ENCODE measurements at regions not wholly inside any gene's neighbourhood (a gene's known extent, or its start where the extent isn't known, plus 50 kb on each side); places are given as distances from the start of the nearest gene placed in this dataset.
A peak's percentile ranks its signal among the peaks of the same experiment; 100 is the strongest.
"Not testable (repeated sequence)": the region's sequence is repeated elsewhere in the genome, so short reads cannot be mapped to it uniquely, and the experiment has no call there.

DNA sequence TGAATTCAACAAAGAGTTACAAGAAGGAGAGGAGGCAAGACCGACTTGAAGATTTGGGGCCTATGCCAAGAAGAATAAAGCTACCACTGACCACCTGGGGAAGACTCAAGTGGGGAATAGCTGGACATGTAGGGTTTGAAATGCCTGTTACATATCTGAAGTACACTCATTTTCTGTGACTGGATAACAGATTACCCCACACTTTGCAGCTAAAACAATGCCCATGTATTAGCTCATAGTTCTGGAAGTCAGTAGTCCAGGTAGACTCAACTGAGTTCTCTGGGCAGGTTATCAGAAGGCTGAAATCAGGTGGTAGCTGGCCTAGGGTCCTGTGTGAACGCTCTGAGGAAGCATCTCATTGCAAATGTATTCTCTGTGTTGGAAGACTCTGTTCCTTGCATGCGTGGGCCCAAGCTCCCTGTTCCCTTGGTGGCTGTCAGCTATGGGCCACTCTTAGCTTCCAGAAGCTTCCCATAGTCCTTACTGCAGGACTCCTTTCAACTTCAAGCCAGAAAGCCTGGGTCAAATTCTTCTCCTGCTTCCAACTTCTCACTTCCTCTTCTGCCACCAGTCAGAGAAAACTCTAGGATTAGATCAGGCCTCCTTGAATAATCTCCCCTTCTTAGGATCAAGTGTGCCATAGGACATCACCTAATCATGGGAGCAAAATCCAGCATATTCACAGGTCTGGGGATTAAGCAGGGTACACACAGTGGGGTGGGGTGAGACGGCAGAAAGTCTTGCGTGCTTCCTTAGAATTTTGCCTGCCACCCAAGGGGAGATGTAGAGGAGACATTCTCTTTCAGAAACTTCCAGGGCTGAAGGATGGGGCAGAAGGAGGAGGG is 187.8 kb downstream of the SHQ1 start:
- DNase-seq, result no peak

DNA sequence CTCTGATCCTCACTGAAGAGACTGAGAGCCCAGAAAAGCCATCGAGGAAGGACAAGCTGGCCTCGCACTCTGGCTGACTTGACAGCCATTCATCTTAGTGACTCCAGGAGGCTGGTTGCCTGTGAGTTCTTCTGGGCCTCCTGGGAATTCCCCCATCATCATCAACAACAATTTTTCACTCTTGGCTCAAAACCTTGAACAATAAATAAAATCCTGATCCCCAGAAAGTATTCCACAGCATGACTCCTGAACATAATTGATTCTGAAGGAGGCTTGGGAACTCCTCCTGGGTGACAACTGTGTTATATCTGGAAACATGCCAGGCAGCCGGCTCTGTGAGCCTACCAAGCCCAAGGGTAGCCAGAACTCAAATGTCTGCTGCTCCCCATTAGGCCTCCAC is 188.6 kb downstream of the SHQ1 start:
- peak; percentile 12 for DNase-seq

DNA sequence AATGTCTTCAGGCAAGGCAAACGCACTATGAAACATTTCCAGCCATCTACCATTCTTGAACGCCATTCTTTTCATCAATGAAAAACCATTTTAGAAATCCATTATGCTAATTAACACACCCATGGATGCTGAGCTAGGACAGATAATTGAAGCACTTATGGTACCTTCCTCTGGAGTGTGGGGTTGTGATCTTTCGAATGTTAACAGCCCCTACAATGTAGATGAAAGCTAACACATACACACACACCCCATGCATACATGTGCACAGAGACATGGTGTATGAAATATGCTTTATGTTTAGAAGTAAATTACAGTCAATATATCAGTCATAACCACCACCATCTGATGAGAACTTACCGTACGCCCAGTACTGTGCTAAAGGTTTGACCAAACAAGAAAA is 189.1 kb downstream of the SHQ1 start:
- no peak for DNase-seq

DNA sequence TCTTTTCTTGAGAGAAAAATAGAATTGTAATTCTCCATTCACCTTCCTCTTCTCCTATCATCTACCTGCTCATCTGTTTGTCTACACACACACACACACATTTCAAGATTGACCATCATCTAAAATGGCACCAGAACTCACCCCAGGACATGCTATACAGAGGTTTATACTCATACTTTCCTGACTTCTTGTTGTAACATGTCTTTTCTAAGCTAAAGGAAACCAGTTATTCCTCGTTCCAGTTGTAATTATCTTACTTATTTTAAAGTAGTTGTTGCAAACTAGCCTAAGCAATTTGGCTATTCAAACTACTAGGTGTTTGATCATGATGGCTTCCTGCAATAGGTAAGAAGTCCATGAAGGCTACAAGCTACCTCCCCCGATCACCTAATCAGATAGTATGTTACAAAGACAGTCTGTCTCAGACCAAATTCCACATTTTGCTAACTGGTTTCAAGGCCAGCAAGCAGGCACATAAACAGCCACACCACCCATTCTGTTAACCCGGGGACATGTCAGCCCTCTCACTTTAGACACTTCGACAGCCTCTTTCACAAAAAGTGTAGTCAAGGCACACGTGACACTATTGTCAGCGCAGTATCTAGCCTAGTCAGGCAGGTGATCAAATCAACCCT is 189.7 kb downstream of the SHQ1 start:
- no peak for DNase-seq

DNA sequence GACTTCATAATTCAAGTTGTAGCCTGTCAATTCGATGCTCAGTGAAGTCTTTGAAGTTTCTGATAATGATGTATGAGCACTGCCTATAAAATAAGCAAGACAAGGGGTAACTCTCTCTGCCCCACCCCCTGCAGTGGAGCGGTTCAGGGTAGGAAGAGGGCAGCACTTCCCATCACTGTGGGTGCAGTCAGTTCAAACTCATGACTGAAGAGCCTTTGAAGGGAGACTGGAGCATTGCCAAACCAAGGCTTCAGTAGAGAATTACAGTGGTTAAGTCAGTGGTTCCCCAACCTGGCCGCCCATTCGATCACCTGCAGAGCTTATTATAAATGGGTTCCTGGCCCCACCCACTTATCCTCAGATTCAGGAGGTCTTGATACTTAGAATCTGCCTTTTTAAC is 190.6 kb downstream of the SHQ1 start:
- no peak for DNase-seq

DNA sequence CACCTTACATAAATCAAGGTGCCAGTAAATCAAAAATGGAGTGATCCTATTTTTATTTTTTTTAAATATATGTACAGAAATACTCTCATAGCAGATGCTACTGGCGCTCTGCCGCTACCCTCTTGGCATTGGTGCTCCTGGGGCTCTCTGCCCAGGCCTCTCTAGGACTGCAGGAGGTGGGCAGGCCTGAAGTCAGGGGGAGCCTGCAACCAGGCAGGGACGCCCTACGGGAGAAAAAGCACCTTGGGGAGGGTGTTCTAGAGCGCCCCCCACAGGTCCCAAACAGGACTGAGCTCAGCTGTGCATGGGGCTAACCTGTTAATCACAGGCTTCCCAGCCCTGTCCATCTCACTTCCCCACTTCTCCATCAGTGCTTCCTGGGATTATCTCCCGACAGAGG is 192.5 kb downstream of the SHQ1 start:
- DNase-seq, result no peak

DNA sequence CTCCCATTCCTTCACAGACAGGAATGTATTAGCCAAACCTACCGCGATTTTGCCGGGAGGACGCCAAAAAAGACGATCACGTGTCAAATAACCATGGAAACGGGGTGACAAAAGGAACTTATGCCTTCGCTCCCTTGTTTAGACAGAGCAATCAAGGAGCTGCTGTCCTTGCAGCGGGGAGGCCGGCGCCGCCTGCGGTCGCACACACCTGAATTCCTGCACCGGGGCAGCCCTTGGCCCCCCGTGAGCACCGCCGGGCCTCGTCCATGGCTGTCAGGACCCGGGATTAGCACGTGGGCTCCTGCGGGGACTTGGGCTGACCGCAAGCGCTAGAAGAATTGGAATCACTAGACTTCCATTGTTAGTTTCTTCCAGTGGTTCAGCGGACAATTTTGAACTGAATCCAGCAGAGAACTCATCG is 193.1 kb downstream of the SHQ1 start:
- DNase-seq, result no peak

DNA sequence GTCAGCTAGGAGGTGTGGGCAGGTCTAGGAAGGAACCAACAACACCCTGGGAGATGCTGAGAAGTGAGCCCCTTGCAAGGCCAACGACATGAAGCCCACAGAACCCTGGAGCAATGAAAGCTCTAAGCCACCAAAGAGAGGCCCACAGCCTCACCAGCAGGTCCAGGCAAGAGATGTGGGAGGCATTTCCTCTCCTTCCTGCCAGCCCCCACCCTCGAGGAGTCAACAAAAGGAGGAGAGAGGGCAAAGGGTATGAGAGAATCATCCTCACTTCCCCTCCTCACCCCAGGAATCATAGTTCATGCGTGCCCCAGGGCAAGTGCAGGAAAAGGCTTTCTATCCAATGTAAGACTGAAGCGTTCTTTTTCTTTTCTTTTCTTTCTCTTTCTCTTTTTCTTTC is 195.8 kb downstream of the SHQ1 start:
- DNase-seq, result no peak

DNA sequence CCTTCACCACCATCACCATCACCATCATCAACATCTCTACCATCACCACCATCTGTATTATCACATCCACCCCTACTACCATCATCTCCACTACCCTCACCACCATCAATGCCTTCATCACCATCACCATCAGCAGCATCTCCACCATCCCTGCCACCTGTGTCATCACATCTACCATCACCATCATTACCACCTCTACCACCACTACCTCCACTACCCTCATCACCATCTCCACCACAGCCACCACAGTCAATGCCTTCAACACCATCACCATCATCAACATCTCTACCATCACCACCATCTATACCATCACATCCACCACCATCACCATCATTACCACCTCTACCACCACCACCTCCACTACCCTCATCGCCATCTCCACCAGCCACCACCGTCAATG is 196.7 kb downstream of the SHQ1 start:
- DNase-seq, result no peak

DNA sequence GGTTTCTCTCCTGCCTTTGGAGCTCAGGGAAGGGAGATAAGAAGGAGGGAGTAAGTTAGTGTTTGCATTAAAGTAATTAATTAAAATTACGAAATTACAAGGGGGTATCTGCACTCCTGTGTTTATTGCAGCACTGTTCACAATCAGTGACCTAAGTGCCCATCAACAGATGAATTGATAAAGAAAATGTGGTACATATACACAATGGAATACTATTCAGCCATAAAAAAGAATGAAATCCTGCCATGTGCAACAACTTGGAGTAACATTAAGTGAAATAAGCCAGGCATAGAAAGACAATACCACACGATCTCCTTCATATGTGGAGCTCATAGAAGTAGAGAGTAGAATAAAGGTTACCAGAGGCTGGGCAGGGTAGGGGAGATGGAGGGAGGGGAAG is 202.0 kb downstream of the SHQ1 start:
- DNase-seq, result no peak

DNA sequence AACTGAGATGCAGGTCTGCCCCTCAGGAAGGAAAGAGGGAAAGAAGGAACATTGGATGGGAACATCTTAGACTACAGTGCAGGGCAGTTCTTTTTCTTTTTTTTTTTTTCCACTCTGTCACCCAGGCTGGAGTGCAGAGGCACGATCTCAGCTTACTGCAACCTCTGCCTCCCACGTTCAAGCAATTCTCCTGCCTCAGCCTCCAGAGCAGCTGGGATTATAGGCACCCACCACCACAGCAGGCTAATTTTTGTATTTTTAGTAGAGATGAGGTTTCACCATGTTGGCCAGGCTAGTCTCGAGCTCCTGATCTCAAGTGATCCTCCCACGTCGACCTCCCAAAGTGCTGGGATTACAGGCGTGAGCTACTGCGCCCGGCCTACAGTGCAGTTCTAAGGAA is 204.6 kb downstream of the SHQ1 start:
- not testable (repeated sequence) for DNase-seq

DNA sequence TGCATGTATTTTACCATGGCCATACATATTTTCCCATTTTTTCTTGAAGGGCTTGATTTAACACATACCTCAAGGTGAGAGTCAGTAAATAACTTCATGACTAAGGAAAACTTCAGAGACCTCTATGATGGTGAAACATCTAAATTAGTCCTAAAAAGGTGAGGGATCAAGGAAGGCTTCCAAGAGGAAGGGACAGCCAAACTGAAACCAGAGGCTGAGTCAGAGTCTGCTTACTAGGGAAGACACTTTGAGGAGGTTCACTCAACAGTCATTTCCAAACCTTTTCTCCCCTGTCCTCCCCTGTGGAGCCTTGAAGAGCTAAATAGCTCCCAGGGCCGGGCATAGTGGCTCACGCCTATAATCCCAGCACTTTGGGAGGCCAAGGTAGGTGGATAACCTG is 206.6 kb downstream of the SHQ1 start:
- no peak for DNase-seq

DNA sequence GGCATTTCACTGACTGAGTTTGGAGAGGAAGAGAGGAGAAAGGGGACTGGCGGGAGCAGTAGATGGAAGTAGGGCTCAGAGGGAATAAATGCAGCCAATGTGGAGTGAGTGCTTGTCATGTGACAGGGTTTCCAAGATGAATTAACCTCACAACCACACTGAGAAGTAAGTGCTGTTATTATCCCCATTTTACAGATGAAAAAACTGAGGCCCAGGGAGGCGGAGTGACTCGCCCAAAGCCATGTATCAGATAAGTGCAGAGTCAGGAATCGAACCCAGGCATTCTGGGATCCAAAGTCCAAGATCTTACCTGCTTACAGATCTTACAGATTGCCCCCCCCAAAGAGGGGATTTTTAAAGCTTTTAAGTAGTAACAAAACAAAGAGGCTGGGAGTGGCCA is 207.2 kb downstream of the SHQ1 start:
- DNase-seq, result no peak

DNA sequence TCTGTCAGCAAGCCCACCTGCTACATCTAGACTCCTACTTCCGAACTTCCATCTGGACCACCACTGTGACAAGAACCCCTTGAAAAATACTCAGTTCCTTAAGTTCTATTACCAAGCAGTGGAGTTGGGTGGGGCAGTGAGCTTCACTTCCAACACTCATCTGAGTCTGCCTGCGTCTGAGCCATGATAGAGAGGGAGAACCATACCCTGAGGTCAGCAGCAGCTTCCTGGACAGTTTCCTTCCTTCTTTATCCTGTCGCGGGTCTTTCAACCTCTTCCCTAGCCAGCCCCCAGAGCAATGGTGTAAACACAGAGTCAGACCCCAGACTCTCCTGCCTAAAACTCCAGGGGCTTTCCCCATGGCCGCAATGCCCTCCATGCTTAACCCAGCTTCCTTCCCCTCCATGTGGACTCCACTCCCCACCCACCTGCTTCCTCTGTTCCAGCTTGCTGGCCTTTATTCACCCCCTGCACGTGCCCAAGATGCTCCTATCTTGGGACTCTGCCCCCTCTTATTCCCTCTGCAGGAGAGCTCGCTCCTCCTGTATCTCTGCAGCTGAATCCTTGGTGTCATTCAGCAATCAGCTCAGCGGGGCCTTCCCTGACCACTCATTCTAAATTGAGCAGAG is 211.2 kb downstream of the SHQ1 start:
- no peak for DNase-seq

DNA sequence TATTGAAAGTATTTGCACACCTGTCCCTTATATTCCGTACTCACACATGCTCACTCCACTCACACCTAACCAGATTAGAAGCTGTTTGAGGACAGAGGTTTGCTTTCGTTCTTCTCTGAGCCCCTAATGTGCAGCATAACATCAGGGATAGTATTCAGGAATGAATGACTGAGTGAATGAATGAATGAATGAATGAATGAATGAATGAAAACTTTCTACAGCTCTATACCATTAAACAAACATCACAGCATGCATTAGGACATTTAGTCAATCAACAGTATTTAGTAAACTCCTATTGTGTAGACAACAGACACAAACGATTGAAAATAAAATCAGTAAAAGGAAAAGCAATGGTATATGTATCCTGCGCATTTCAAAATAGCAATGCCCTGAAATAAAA is 212.7 kb downstream of the SHQ1 start:
- no peak for DNase-seq

DNA sequence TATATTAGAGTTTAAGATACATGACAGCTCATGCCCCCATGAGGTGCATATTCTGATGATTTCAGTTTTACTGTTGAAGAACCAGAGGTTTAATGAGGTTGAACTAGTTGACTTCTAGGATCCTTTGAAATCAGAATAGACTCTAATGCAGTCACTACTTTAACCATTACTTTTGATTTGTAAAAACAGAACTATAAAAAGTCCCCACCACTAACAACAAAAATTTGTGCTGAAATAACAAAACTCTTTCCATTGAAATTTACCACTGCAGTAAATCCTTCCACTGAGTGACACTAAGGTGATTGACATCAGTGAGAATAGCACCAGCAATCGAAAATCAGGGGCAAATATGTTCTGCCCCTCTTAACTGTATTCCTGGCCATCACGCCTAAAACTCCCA is 214.1 kb downstream of the SHQ1 start:
- DNase-seq, result no peak

DNA sequence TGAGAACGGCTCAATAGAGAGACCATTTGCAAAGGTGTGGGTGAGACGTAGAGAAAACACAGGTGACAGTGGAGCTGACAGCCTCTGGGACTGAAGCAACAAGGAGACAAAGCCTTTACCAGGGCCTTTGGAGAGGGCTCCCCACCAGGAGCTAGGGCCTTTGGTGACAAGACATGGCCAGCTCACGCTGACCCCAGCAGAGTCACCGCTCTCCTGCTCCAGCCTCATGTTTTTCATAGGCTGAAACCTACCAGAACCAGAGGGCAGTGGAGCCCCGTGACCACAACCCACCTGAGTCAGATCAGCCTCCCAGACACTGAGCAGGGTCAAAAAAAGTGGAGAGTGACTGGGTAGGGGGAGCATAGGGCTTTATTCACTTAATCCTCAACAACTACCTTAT is 214.7 kb downstream of the SHQ1 start:
- DNase-seq, result no peak

DNA sequence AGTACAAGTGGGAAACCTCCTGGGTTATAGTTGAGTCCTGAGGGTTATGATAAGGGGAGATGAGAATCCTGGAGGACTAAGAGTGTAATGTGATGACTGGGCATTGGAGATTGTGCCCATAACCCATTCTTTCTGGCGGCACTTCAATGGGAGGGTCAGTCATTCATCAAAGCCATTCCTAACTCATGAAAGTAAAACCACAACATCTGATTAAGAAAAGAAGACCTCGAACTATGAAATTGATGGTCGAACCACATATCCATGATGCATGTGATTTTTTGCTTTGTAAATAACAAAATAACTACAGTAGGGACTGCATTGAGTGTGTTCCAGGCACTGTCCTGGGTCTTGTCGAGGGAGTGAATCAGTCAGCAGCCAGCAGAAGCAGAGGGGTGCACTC is 215.1 kb downstream of the SHQ1 start:
- DNase-seq, result no peak

DNA sequence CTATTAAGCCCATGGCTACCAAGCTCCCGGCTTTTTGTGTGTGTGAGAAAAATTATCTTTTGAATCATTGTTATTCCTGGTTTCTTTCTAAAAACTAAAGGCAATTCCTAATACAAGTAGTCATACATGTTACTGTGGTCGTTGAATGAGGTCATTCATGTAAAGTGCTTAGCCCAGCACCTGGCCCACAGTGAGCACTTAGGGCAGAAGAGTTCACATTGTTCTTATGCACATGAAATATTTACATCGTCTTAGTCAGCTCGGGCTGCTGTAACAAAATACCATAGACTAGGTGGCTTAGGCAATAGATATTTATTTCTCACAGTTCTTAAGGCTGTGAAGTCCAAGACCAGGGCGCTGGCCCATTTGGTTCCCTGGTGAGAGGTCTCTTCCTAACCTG is 216.1 kb downstream of the SHQ1 start:
- DNase-seq, result no peak

DNA sequence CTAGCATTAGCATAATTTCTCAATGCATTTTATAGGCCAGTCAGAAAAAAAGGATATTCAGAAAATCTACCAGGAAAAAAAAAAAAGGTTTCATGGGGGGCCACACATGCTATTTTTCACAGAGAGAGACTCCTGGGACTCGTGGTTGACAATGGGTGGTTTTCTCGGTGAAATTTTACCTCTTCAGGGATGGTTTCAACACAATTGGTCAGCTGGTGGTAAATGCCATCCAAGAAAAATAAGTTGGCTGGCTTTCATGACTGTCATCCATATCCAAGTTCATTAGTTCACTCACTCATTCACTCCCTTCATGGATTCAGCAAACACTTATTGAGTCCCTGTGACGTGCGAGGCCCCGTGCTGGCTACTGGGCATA is 217.3 kb downstream of the SHQ1 start:
- no peak for DNase-seq

DNA sequence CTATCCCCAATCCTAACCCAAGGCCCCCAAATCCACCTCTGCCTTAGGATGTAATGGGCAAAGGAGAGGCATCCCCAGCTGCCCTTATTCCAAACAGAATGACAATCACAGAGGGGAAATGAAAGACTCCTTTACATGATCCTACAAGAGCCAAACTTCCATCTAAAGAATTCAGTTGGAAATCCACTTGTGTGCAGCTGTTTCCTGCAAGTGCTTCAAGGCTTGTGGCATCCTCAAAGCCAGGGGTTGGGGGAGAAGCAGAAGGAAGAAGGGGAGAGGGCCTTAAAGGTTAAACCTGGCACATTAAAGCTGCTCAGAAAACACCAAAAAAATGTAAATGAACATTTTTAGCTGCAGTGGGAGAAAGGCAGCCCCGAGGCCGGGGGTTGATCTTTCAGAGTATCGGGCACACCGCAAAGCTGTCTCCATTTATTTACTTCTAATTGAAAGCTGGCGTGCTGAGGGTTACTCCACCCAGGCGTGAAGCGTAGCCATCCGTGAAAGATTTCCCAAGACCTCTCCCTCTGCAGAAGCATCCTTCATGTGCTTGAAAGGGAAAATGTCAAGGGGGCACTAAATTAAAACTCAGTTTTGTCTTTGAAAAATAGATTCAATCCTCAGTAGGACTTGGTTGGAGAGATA is 217.8 kb downstream of the SHQ1 start:
- peak; percentile 2 for DNase-seq

DNA sequence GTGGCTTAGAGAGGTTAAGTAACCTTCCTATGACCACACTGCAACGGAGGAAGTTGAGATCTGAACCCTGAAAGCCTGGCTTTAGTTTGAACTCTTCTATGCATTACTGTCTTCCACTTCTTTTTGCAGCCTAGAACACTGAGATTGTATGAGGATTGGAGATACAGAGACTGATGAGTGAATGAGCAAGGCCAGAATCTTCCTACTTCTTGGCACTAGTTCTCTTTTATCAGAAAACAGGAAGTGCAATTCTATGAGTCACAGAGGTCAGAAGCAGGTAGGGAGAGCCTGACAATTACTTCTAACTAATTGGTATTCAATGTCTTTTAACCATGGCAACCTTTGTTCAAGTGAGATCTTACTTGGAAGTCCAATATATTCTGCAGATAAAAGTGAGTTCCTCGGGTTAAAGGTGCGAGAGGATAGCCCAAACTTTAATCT is 219.0 kb downstream of the SHQ1 start:
- DNase-seq, result no peak

DNA sequence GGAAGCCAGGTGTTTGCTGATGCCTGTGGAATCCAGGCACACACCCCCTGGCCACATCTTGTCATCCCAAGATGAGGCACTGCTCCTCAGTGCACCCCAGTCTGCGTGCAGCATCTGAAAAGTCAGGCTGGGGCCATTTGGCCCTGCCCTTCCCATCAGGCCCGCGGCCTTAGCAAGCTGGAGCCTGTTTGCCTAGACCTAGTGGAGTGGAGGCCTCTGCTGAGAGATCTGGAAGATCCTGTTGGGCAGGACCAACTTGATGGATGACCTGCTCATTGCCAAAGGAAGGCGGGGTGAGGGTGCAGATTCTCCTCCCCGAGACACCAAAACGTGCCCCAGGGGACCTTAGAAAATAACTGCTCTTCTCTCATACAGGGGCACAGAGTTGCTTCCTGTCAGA is 220.2 kb downstream of the SHQ1 start:
- DNase-seq, result no peak

DNA sequence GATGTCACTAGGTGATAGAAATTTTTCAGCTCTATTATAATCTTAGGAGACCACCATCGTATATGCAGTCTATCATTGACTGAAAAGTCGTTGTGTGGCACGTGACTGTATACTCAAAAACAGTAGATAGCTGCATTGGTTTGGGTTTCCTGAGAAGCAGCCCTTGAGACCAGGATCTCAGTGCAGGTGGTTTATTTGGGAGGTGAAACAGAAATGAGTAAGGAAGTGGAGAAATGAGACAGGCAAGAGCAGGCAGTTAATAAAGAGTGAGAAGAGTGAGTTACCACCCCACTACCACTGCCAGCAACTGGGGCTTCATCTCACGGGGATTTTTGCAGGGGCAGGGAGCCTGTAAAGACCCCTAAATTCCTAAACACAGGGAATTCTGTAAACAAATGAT is 221.0 kb downstream of the SHQ1 start:
- no peak for DNase-seq
